Erythroblast (primary cell): ENCODE measurements at regions not wholly inside any gene's neighbourhood (a gene's known extent, or its start where the extent isn't known, plus 50 kb on each side); places are given as distances from the start of the nearest gene placed in this dataset.

Experiments
- GATA1 ChIP-seq: IDR thresholded peaks from 2 replicates; pipeline ENCODE4 v1.6.1; 2011; ENCODE audit warnings: low read depth, mild to moderate bottlenecking, control low read depth, low read length, moderate library complexity
- POLR2A ChIP-seq: IDR thresholded peaks from 2 replicates; pipeline ENCODE4 v1.6.1; 2011; ENCODE audit warnings: mild to moderate bottlenecking, low read length

- no peak for TF ChIP-seq POLR2A
- no peak for TF ChIP-seq GATA1
Observed at GRCh38 chr22:49676783-49677494, 150.7 kb downstream of the BRD1 start.
